ENCODE measurements at regions not wholly inside any gene's neighbourhood (a gene's known extent, or its start where the extent isn't known, plus 50 kb on each side); places are given as distances from the start of the nearest gene placed in this dataset.

DNA sequence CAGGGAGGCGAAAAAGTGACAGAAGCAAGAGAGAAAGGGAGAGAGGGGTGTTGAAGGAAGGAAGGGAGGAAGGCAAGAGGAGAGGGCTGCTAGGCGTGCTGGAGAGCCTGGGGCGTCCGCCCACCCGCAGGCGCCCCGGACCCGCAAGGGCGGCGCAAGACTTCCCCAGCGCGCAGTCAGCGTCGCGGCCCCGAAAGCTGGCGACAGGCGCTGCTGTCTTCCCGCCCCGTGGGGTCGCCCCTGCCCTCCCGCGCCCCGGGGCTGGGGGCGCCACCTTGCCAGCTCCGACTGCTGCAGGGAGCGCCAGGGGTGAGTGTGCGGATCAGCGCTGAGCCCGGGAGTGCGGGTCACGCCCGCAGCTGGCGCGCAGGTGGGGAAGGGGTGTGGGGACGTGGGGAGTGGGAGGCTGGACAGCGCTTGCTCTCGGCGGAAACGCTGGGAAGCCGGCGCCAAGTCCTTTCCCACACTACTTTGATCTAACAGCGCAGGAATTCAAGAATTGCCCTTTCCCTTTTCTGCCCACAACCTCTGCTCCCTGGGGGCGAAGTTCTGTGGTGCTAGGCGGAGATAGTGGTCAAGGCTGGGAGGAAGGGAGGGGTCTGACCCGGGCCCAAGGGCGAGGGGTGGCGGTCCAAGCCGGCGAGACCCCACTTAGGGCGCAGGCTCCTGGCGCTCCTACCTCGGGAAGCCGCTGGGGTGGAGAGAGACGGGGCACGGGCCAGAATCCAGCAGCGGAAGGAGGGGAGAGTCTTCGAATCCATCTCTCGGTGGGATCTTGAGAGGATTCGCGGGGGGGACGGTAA lies 266.1 kb downstream of the CGGBP1 start, which contains the start of gene HTR1F (continued):
- TF ChIP-seq, protein P1, sequence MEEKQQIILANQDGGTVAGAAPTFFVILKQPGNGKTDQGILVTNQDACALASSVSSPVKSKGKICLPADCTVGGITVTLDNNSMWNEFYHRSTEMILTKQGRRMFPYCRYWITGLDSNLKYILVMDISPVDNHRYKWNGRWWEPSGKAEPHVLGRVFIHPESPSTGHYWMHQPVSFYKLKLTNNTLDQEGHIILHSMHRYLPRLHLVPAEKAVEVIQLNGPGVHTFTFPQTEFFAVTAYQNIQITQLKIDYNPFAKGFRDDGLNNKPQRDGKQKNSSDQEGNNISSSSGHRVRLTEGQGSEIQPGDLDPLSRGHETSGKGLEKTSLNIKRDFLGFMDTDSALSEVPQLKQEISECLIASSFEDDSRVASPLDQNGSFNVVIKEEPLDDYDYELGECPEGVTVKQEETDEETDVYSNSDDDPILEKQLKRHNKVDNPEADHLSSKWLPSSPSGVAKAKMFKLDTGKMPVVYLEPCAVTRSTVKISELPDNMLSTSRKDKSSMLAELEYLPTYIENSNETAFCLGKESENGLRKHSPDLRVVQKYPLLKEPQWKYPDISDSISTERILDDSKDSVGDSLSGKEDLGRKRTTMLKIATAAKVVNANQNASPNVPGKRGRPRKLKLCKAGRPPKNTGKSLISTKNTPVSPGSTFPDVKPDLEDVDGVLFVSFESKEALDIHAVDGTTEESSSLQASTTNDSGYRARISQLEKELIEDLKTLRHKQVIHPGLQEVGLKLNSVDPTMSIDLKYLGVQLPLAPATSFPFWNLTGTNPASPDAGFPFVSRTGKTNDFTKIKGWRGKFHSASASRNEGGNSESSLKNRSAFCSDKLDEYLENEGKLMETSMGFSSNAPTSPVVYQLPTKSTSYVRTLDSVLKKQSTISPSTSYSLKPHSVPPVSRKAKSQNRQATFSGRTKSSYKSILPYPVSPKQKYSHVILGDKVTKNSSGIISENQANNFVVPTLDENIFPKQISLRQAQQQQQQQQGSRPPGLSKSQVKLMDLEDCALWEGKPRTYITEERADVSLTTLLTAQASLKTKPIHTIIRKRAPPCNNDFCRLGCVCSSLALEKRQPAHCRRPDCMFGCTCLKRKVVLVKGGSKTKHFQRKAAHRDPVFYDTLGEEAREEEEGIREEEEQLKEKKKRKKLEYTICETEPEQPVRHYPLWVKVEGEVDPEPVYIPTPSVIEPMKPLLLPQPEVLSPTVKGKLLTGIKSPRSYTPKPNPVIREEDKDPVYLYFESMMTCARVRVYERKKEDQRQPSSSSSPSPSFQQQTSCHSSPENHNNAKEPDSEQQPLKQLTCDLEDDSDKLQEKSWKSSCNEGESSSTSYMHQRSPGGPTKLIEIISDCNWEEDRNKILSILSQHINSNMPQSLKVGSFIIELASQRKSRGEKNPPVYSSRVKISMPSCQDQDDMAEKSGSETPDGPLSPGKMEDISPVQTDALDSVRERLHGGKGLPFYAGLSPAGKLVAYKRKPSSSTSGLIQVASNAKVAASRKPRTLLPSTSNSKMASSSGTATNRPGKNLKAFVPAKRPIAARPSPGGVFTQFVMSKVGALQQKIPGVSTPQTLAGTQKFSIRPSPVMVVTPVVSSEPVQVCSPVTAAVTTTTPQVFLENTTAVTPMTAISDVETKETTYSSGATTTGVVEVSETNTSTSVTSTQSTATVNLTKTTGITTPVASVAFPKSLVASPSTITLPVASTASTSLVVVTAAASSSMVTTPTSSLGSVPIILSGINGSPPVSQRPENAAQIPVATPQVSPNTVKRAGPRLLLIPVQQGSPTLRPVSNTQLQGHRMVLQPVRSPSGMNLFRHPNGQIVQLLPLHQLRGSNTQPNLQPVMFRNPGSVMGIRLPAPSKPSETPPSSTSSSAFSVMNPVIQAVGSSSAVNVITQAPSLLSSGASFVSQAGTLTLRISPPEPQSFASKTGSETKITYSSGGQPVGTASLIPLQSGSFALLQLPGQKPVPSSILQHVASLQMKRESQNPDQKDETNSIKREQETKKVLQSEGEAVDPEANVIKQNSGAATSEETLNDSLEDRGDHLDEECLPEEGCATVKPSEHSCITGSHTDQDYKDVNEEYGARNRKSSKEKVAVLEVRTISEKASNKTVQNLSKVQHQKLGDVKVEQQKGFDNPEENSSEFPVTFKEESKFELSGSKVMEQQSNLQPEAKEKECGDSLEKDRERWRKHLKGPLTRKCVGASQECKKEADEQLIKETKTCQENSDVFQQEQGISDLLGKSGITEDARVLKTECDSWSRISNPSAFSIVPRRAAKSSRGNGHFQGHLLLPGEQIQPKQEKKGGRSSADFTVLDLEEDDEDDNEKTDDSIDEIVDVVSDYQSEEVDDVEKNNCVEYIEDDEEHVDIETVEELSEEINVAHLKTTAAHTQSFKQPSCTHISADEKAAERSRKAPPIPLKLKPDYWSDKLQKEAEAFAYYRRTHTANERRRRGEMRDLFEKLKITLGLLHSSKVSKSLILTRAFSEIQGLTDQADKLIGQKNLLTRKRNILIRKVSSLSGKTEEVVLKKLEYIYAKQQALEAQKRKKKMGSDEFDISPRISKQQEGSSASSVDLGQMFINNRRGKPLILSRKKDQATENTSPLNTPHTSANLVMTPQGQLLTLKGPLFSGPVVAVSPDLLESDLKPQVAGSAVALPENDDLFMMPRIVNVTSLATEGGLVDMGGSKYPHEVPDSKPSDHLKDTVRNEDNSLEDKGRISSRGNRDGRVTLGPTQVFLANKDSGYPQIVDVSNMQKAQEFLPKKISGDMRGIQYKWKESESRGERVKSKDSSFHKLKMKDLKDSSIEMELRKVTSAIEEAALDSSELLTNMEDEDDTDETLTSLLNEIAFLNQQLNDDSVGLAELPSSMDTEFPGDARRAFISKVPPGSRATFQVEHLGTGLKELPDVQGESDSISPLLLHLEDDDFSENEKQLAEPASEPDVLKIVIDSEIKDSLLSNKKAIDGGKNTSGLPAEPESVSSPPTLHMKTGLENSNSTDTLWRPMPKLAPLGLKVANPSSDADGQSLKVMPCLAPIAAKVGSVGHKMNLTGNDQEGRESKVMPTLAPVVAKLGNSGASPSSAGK (IDR thresholded peaks at IDR 0.05) = peak; percentile 52; the same call in 1 of the 2 replicates
- TF ChIP-seq PCBP1 (IDR thresholded peaks at IDR 0.05; ENCODE audit: low read depth, low read length, poor library complexity, severe bottlenecking) (peak; percentile 85), ZNF23 (CRISPR knock-in tag; IDR thresholded peaks at IDR 0.05) (no peak), FOXJ3 (CRISPR knock-in tag; IDR thresholded peaks at IDR 0.05) (no peak), ZNF408 (CRISPR knock-in tag; IDR thresholded peaks at IDR 0.05; ENCODE audit: low read depth) (no peak), SETDB1 (IDR thresholded peaks at IDR 0.05; ENCODE audit: low read length) (no peak), HMG20B (CRISPR knock-in tag; IDR thresholded peaks at IDR 0.05) (no peak), DDX20 (tag; IDR thresholded peaks at IDR 0.05; ENCODE audit: low read depth) (no peak), PRPF4 (IDR thresholded peaks at IDR 0.05; ENCODE audit: insufficient read depth, low read depth, low read length, poor library complexity, severe bottlenecking) (no peak)
- TF ChIP-seq, protein P2, sequence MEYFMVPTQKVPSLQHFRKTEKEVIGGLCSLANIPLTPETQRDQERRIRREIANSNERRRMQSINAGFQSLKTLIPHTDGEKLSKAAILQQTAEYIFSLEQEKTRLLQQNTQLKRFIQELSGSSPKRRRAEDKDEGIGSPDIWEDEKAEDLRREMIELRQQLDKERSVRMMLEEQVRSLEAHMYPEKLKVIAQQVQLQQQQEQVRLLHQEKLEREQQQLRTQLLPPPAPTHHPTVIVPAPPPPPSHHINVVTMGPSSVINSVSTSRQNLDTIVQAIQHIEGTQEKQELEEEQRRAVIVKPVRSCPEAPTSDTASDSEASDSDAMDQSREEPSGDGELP (CRISPR knock-in tag; IDR thresholded peaks at IDR 0.05; ENCODE audit: borderline replicate concordance) = peak; percentile 46; the same call in 1 of the 2 replicates
- TF ChIP-seq, protein P3, sequence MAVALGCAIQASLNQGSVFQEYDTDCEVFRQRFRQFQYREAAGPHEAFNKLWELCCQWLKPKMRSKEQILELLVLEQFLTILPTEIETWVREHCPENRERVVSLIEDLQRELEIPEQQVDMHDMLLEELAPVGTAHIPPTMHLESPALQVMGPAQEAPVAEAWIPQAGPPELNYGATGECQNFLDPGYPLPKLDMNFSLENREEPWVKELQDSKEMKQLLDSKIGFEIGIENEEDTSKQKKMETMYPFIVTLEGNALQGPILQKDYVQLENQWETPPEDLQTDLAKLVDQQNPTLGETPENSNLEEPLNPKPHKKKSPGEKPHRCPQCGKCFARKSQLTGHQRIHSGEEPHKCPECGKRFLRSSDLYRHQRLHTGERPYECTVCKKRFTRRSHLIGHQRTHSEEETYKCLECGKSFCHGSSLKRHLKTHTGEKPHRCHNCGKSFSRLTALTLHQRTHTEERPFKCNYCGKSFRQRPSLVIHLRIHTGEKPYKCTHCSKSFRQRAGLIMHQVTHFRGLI (CRISPR knock-in tag; IDR thresholded peaks at IDR 0.05) = no peak
